ENCODE measurements at regions not wholly inside any gene's neighbourhood (a gene's known extent, or its start where the extent isn't known, plus 50 kb on each side); places are given as distances from the start of the nearest gene placed in this dataset.
"Not testable (repeated sequence)": the region's sequence is repeated elsewhere in the genome, so short reads cannot be mapped to it uniquely, and the experiment has no call there.

GRCh38 chr7:103199191-103199590, 50.3 kb upstream of the NAPEPLD start:
- TF ChIP-seq CTCF (conservative IDR thresholded peaks at IDR 0.05); ZFX (IDR thresholded peaks at IDR 0.05): not testable (repeated sequence)

Data from C4-2B (cell line).